A549 (cell line): ENCODE measurements at regions not wholly inside any gene's neighbourhood (a gene's known extent, or its start where the extent isn't known, plus 50 kb on each side); places are given as distances from the start of the nearest gene placed in this dataset.

Source experiments
- CTCF ChIP-seq: fragments of >200 bp; sonication (Bioruptor Twin); formaldehyde crosslinking; IDR thresholded peaks from 3 replicates; pipeline ENCODE4 v1.5.1; 2016
- POLR2A ChIP-seq: IDR thresholded peaks from 2 replicates; pipeline ENCODE4 v1.6.1; 2012; ENCODE audit warnings: mild to moderate bottlenecking, low read length

GRCh38 chr3:30289766-30290165 is 316.6 kb upstream of the TGFBR2 start:
- TF ChIP-seq POLR2A, result no peak
- TF ChIP-seq CTCF, result no peak
